ENCODE measurements at regions not wholly inside any gene's neighbourhood (a gene's known extent, or its start where the extent isn't known, plus 50 kb on each side); places are given as distances from the start of the nearest gene placed in this dataset.

DNA sequence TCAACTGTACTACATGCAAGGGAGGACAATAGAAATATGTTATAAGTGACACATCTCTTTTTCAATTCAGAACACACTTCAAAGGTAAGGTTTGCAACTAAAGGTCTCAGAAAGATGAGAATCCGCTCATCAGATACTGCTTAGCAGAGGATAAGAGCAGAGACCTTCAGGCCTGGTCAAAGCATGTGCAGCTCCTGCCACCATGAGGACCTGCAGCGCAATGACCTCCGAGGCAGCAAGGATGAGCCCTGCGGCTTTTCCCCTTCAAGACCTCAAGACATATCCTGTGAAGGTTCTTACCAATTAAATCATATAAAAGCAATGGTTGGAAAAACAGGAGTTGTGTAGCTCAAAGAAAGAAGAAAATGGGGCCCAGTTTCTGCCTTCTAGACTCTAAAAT lies 135.8 kb downstream of the TRIM36 start:
- WGBS, 2 donors, result 57 to 68% methylated on average over 4 of the region's 4 CpGs
- DNase-seq (no peak), ATAC-seq (ENCODE audit: low FRiP score in 2 of 2) (no peak)
- Histone ChIP-seq H3K27me3 (no peaks in the 10 kb centered on the region), H3K9me3 (peaks cover 0 to 12% (median 4%) of the 10 kb centered on the region in 4 donors), H3K4me3 (no peak overlapping the region), H3K4me1 (no peaks in the 10 kb centered on the region), H3K36me3 (no peaks in the 10 kb centered on the region), H3K27ac (no peak overlapping the region)
- TF ChIP-seq EP300 (IDR thresholded peaks at IDR 0.05) (no peak), POLR2A (IDR thresholded peaks at IDR 0.05) (no peak), POLR2AphosphoS5 (IDR thresholded peaks at IDR 0.05) (no peak)
- TF ChIP-seq, protein P1, sequence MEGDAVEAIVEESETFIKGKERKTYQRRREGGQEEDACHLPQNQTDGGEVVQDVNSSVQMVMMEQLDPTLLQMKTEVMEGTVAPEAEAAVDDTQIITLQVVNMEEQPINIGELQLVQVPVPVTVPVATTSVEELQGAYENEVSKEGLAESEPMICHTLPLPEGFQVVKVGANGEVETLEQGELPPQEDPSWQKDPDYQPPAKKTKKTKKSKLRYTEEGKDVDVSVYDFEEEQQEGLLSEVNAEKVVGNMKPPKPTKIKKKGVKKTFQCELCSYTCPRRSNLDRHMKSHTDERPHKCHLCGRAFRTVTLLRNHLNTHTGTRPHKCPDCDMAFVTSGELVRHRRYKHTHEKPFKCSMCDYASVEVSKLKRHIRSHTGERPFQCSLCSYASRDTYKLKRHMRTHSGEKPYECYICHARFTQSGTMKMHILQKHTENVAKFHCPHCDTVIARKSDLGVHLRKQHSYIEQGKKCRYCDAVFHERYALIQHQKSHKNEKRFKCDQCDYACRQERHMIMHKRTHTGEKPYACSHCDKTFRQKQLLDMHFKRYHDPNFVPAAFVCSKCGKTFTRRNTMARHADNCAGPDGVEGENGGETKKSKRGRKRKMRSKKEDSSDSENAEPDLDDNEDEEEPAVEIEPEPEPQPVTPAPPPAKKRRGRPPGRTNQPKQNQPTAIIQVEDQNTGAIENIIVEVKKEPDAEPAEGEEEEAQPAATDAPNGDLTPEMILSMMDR (IDR thresholded peaks at IDR 0.05), result no peak

DNA sequence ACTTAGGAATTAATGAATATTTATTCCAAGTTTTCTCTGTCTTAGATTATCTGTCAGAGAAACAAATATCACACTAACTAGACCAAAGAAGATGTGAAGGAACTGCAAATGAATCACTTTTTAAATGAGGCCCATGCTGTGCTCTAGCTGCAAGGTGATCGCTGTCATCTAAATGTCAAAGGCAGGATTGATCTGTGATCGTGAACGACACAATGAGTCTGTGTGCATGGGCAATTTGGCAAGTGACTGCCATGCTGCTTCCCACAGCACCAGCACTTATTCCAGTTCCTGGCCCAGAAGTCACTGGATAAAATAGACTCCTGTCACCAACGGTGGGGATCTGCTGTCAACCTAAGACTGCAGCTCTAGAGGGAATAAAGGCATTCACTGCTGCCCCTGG lies 141.2 kb downstream of the TRIM36 start:
- Histone ChIP-seq H3K4me1 (no peaks in the 10 kb centered on the region), H3K4me3 (no peak overlapping the region), H3K36me3 (no peaks in the 10 kb centered on the region), H3K9me3 (no peaks in the 10 kb centered on the region), H3K27ac (no peak overlapping the region), H3K27me3 (no peaks in the 10 kb centered on the region)
- ATAC-seq (ENCODE audit: low FRiP score in 2 of 2) (no peak), DNase-seq (no peak)
- no peak for TF ChIP-seq POLR2A (IDR thresholded peaks at IDR 0.05)
- no peak for TF ChIP-seq POLR2AphosphoS5 (IDR thresholded peaks at IDR 0.05)
- TF ChIP-seq EP300 (IDR thresholded peaks at IDR 0.05), result no peak
- TF ChIP-seq, protein P1 (IDR thresholded peaks at IDR 0.05), result no peak
- WGBS, 2 donors, result 57 to 68% methylated on average over 4 of the region's 4 CpGs

DNA sequence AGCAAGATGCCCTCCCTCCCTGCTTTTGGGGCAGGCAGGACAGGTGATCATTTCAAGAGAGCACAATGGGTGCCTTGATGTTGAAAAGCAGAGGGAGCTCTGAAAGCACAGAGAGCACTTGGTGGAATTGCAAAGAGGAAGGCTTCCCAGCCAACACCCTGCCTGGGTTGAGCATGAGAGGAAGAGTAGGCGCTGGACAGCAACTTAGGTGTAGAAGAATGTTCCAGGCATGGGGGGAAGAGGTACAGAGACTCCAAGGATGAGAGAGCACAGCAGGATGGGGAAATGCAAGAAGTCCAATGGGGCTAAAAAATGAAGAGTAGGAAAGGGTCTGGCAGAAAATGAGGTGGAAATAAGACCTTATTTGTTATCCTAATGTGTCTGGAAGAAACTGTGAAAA lies 144.8 kb downstream of the TRIM36 start:
- 57 to 65% methylated on average over 1 of the region's 1 CpG for WGBS, 2 donors
- H3K9me3 ChIP-seq, result no peaks in the 10 kb centered on the region
- H3K27ac ChIP-seq, result no peak overlapping the region
- DNase-seq, result no peak
- no peaks in the 10 kb centered on the region for H3K27me3 ChIP-seq
- no peak for ATAC-seq (ENCODE audit: low FRiP score in 2 of 2)
- TF ChIP-seq POLR2A (IDR thresholded peaks at IDR 0.05) (no peak), POLR2AphosphoS5 (IDR thresholded peaks at IDR 0.05) (no peak), EP300 (IDR thresholded peaks at IDR 0.05) (no peak)
- TF ChIP-seq, protein P1 (IDR thresholded peaks at IDR 0.05), result no peak
- no peak overlapping the region for H3K4me3 ChIP-seq
- H3K4me1 ChIP-seq, result no peaks in the 10 kb centered on the region
- no peaks in the 10 kb centered on the region for H3K36me3 ChIP-seq

DNA sequence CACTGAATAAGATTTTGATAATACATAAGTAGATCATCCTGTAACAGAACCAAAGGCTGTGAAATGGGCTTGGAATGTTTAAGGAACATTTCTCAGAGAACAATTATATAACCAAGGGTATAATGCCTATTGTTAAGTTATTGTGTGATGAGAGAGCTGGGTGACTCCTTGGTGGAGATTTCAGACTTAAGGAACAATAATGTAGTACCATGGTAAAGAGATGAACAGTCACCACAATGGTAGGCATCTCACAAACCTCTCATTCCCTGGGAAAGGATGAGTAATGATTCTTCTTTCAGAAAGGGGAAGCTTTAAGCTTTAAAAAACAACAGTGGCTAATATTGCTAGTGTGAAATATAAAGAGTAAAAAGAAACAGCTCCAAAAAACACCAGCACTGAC lies 147.4 kb downstream of the TRIM36 start:
- DNase-seq (no peak), ATAC-seq (ENCODE audit: low FRiP score in 2 of 2) (no peak)
- Histone ChIP-seq H3K36me3 (no peaks in the 10 kb centered on the region), H3K27me3 (no peaks in the 10 kb centered on the region), H3K4me3 (no peak overlapping the region), H3K4me1 (no peaks in the 10 kb centered on the region), H3K27ac (no peak overlapping the region), H3K9me3 (no peaks in the 10 kb centered on the region)
- TF ChIP-seq, protein P1 (IDR thresholded peaks at IDR 0.05), result no peak
- TF ChIP-seq EP300 (IDR thresholded peaks at IDR 0.05) (no peak), POLR2AphosphoS5 (IDR thresholded peaks at IDR 0.05) (no peak), POLR2A (IDR thresholded peaks at IDR 0.05) (no peak)

DNA sequence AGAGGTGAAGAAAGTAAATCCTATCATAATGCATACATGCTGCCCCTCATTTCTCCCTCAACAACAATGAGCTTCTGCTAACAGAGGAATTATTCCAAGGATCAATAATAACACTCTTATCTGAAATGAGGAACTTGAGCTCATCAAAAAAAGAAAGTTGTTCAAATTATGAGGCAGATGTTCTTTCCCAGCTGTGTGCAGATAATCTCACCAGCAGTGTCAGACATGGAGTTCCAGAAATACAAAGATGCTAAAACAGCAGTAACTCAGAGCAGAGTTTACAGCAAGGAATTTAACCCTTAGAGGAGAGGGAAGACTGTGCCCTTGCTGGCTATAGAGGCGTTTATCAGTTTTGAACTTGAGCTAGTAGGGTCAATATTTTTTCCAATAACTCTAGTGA lies 153.1 kb downstream of the TRIM36 start:
- H3K4me3 ChIP-seq, result no peak overlapping the region
- no peaks in the 10 kb centered on the region for H3K9me3 ChIP-seq
- H3K36me3 ChIP-seq, result no peaks in the 10 kb centered on the region
- WGBS, 2 donors, result 65 to 70% methylated on average over 1 of the region's 1 CpG
- ATAC-seq (ENCODE audit: low FRiP score in 2 of 2) (no peak), DNase-seq (no peak)
- H3K4me1 ChIP-seq, result no peaks in the 10 kb centered on the region
- no peaks in the 10 kb centered on the region for H3K27me3 ChIP-seq
- no peak overlapping the region for H3K27ac ChIP-seq
- TF ChIP-seq EP300 (IDR thresholded peaks at IDR 0.05) (no peak), POLR2AphosphoS5 (IDR thresholded peaks at IDR 0.05) (no peak), POLR2A (IDR thresholded peaks at IDR 0.05) (no peak)
- TF ChIP-seq, protein P1 (IDR thresholded peaks at IDR 0.05), result no peak
